ENCODE measurements at regions not wholly inside any gene's neighbourhood (a gene's known extent, or its start where the extent isn't known, plus 50 kb on each side); places are given as distances from the start of the nearest gene placed in this dataset.

DNA sequence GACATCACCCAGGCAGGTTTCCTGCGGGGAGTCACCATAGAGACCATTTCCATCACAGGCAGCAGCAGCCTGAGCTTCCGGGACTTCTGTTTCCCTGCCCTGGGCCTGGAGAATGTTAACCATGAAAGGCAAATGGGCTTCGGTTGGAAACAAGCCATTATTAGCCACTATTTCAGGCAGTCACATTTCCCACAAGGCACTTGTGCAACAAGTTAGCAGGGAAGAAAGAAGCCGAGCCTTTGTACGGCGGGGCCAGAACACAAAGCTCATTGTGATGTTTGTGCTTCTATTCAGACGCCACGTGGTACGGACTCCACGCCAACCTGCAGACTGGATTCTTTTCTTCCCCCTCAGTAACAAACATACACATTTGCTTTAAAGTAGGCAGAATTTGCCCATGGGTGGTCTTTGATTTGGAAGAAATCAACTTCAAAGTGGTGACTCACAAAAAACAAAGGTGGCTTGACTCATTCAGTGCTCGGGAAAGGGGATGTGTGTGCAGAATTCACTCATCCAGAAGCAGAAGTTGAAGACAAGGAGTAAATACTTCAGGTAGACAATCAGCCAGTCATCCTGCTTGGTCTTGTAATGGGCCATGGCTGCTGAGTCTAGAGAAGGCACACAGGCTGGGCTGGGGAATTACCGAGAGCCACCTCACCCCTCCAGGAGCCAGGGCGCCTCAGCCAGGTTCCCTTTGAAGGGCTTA, 154.2 kb upstream of the PRMT8 start:
- DNase-seq, result no peak

DNA sequence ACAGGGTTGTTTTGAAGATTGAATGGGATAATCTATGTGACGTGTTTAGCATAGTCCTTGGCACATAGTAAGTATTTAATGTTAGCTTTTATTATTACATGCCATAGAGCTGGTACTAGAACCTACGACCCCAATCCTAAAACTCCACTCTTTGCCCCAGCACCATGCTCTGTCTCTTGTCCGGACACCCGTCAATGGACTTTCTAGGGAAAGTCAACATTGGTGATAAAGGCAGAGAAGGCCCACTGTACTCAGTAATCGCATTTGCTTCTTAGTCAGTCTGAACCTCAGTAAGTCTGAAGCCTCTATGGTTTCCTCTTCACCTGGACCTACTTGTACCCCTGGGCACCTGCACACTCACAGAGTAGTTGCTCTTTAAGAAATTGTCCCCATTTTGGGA, 153.1 kb upstream of the PRMT8 start:
- no peak for DNase-seq

DNA sequence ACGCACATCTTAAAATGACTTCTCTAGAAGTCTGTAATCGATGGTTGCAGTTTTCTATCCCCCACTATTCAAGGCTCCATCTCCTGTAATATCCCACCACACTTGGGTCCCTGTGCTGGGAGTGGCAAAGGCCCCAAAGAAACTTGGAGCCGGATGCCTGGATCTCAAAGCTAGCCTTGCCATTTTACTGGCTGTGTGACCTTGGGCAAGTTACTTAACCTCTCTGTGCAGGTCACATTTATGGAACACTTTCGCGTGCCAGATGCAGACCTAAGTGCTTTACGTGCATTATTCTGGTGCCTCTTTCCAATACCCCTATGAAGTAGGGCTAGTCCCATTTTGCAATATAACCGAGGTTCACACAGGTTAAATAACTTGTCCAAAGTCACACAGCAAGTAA, 151.8 kb upstream of the PRMT8 start:
- no peak for DNase-seq

DNA sequence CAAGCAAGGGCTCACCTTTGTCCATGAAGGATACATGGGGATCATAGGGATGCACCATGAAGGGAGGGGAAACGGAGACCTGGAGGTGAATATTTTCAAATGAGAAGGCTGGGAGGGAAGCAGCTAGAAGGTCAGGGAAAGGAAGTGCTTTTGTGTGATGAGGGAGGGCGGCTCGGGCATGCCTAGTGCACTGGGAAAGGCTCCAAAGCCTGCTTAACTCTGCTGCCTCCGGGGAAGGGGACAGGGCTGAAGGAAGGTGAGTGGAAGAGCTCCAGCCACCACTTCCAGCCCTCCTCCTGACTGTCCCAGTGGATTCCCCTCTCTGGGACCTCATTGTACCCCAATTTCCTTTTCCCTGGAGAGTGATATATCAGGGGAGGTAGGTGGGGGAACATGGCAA, 149.4 kb upstream of the PRMT8 start:
- DNase-seq, result no peak

DNA sequence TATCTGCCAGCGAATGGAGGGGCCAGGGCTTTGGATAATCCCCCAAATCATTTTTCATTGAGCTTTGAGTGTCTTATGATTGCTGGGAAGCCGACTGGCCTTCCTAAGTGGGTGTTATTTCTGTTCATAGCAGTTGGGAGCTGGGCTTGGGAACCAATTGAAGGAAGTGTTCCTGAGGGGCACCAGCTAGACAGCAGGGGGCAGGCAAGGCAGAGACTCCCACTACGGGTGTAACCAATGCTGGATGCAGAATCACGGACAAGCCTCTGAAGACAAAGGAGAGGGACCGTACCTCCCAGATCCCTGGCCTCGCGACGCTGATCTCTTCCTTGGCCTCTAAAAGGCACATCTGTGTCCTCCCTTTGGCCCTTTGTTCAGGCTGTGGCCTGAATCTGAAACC, 149.0 kb upstream of the PRMT8 start:
- peak; percentile 32 for DNase-seq

DNA sequence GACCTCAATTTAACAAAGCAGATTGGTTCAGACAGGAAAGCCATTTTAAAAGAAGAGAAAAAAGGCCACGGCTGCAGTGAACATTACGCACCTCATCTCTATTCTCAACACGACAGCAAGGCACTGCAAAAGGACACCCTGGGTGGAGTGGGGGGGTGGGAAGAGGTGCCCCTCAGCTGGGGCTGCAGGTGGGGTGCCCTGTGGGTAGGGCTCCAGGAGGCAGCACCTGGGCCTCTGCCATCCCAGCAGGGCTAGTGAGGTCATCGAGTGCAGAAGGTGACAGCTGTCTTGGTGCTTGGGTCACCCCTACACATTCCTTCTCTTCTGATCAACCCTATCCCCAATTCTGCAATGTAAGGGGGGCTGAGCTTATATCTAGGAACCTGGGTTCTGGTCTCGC, 142.9 kb upstream of the PRMT8 start:
- DNase-seq, result no peak

DNA sequence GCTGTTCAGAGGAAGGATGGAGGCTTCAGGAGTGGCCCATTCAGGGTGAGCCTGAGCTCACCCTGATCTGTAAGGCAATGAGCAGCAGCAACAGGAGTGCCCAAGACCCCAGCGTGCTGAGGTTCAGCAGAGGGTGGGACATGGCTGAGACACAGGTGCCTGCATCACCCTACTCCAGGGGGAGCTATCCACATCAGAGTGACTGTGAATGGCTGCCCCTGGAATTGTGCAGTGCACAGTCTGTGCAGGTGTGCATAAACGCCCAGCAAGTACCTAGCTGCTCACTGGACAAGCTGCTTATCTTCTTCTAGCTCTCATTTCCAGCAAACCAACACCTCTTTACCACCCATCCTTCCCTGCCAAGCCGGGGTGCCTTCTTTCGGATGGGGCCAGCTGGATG, 140.6 kb upstream of the PRMT8 start:
- no peak for DNase-seq

DNA sequence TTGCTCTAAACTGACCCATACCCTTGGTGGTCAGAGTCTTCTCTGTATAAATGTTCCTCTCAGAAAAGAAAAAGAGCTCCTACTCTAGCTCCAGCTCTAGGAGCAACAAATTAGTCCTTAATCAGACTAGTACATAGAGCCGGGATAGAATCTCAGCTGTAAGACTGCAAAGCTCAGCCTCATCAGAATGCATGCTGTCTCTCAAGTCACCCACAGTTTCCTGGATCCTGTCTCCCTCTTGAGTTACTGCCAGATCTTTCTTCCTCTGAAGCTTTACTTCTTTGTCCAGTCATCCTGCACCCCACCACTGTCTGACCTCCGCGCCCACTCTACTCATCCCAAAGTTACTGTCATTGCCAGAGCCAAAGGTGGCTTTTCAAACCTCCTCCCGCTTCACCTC, 139.3 kb upstream of the PRMT8 start:
- DNase-seq, result no peak

DNA sequence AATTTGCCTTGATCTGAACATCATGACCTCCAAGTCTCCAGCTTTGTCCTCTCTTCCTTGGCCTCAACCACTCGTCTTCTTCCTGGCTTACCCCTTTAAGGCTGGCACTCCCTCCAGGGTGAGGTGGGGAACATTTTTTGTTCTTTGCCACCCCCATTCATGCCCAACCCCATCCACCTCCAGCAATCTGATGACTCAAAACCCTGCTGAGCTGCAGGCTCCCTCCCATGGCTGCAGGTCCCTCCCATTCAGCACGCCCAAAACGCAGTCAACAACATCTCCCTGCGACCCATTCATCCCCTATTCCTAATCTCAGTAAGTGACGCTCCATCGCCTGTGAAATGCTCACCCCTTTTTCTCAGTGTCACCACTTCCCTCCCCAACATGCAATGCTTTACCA, 138.8 kb upstream of the PRMT8 start:
- DNase-seq, result no peak

DNA sequence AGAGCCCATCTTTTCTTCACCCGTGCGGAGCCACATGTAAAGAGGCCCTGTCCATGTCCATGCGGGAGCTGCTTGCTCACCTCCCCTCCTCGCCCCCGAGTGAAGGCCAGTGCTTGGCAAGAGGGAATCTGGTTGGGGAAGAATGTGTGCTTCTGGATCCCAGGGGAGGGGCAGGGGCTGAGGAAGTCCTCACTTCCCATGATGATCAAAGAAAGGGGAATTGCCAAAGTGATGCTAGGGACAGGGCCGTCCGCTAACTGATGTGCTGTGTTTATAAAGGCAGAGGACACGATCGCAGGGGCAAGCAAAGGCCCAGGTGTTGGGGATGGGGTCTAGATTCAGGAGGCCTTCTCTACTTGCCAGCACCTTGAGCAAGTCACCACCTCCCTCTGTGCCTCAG, 137.4 kb upstream of the PRMT8 start:
- no peak for DNase-seq

DNA sequence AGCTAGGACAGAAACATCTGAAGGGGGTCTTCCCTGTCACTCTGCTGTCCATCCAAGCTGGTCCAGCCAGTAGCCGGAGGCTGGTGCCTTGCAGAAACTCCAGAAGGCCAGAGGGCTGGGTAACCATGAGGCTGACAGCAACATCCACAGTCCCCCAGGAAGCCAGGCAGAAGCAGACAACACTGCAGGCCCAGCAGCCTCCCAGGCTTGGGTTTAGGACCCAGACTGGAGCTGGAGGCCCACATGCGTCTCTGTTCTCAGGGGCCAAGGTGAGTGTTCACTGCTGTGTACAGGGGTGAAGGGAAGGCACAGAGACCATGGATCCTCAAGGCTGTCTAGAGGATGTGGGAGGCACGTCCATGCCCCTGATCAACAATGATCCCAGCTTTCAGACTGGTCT, 136.4 kb upstream of the PRMT8 start:
- no peak for DNase-seq

DNA sequence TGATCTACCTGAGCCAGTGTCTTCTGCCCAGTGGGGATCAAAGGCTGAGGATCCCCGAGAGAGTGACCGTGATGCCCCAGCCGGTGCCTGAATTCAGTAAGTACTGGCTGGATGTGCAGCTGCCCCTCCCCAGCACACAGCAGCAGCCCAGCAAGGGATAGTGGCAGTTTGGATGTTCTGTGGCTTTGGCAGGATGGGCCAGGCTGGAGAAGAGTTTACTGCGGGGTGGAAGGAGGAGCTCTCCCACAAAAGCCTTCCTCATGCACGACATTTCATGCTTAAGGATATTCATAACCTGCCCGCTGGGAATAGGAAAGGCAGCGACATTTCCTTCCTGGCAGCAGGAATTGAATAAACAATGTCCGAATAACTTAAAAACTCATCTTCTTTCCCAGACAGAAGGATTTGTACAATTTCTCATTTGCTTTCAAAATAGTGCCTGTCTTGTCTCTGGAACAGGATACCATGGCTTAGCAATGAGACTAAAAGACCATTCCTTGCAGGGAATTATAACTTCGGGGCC, 135.6 kb upstream of the PRMT8 start:
- DNase-seq, result no peak

DNA sequence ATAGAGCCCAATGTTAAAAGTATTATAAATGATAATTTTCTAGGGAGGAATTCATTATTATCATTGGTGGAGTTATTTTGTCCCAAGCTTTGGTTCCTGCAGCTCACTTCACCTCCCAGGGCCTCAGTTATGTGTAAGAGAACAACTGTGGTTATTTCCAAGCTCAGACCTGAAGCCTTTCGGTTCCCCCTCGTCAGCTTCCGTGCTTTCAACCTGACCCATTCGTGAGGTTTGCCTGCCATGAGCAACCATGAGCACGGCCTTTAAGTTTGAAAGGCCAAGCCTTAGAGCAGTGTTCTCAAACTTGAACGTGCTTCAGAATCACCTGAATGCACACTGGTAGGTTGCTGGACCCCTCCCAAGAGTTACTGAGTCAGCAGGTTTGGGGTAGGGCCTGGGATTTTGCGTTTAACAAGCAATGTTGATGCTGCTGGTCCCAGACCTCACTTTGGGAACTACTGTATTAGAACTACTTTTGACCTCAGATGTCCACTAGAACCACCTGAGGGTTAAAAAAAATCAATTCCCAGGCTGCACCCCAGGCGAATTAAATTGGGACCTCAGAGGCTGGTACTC, 133.0 kb upstream of the PRMT8 start:
- no peak for DNase-seq

DNA sequence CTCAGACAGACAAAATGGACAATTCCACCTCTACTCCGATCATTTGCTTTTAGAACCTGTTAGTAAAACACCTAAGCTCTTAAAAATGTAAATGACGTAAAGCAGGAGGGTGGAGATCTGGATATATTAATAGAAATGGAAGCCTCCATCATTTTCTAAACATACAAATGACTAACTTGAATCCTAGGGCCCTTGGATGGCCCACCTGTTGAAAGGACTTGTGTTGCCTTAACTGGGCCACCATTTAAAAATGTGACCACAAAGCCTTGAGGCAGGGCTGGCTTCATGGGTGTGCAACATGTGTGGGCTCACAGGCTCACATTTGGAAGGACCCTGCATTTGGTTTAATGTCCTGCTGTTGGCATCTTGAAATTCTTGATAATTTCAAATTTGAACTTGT, 131.5 kb upstream of the PRMT8 start:
- no peak for DNase-seq

DNA sequence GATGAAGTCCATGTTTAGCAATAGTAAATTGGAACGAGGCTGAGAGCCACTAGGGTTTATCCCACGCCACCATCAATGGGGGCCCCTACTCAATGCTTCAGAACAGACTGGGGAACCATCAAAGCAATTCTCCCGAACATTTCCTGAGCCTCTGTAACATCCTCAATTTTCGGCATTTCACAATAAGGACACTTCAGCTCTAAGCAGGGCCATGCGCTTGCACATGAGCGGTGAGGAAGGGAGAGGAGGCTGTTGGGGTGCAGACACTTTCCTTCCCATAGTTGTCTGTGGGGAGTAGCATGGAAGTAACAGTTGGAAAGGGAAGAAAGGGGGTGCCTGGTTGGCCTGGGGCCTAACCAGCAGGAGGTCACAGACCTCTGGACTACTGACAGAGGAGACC, 129.9 kb upstream of the PRMT8 start:
- no peak for DNase-seq

DNA sequence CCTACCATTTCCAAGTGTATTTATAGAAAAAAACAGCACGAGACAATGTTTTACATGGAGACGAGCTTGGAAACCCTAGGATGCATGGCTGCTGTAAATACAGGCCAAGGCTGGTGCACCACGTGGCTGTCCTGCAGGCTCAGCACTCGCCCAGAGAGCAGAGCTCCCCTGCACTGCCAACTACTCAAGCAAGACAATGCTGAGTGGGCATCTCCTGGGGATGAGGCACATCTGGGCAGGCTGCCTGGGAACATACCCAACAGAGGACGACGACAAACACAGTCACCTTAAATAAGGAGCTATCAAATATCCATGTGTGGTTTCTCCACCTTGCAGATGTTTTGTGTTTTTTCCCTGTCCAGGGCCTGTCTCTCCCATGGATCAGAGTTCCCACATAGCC, 128.3 kb upstream of the PRMT8 start:
- DNase-seq, result peak; percentile 71

DNA sequence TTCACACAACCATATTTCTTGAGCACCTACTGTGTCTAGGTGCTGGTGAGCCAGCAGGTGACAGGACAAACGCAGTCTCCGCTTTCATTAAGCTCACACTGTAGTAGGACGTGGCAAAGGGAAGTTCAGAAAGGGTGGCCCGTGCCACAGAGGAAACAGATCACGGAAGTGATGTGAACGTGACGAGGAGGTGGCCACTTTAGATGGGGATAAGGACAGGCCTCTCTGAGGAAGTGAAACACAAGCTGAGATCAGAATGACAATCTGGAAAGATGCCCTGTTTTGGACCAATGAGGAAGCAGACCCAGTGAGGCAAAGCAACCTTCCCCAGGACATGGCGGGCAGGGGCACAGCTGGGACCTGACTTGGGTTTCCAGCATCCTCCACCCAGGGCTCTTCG, 127.4 kb upstream of the PRMT8 start:
- DNase-seq, result no peak

DNA sequence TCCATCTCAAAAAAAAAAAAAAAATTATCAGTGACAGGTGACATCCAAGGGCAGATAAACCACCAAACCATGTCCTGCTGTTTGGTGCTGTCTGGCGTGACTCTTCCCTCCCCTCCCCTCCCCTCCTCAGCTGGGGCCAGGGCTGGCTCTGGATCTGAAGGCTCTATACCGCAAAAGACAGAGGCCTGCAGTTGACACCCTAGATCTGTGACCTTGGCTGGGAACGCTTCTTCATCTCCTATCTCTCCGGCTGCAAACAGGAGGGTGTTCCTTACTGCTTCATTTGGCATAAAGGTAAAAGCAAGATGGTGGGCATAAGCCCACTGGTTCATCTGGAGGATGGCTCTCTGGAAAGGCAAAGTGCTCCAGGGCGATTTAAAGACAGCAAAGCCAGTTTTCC, 126.8 kb upstream of the PRMT8 start:
- DNase-seq, result peak; percentile 24

DNA sequence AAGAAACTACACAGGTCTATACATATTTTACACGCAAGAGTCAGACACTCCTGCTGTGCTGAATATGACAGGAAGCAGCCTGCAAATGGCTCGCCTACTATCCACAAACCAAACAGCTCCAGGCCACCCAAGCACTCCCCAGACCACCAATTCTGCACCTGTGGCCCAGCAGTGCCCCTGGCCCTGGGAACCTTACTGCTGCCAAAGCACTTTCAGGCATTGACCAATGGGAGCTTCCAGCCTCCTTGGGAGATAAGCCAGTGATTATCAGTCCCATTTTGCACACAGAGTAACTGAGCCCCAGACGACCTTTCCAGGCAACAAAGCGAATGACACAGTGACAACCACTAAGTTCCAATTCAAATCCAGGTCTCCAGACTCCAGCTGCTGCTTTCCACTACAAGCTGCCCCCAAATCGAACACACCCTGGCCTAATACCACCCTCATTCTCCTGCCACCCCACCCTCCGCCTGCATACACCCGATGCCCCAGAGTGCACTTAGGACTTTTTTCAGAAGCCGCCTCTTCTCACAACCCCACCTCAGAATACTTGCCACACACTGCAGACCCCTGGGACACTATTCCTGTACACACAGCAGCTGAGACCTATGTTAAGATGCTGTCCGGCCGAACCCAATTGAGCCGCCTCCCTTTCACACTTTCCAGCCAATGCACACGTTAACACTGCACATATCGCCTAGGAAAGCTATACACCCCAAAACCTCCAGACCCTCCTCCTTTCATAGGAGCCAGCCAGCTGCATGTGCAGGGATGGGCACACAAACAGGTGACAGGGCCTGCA, 126.1 kb upstream of the PRMT8 start:
- no peak for DNase-seq

DNA sequence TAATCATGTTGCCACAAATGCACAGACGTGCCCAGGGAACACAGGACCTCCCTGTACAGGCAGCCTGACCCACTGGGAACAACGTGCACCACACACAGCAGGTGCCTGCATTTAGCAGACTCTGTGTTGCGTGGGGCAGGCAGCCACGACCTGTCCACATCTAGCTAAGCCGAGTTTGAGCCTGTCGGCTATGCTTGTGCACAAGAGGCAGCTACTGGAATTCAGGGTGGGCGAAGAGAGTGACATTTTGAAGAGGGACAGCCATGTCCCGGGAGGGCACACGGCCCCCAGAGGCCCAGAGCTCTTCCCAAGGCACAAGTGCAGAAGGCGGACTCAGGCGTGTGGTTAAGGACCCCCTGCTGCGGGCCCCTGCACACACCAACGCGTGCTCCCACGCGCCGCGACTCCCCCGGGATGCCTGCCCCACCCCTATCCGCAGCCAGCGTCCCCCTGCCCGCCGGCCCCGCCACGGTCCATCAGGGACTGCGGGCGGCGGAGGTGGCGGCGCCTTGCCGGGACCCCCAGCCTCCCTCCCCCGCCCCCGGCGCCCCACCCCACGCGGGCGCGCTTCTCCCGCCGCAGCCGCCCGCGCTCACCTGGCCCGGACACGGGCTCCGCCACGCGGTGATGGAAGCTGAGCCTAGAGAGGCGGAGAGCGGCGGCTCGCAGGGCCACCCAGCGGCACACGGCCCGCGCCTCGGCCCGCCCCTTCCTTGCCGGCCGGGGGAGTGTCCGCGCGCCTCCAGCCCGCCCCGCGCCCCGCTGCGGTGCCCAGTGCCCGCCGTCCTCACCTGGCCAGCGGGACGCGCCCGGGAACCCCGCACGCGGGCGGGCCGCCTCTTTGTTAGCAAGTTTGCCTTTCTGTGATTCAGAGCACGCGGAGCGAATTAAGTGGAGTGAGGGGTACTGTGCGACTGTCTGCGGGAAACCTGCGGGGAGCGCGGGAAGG, 125.3 kb upstream of the PRMT8 start:
- DNase-seq, result peak; percentile 77

DNA sequence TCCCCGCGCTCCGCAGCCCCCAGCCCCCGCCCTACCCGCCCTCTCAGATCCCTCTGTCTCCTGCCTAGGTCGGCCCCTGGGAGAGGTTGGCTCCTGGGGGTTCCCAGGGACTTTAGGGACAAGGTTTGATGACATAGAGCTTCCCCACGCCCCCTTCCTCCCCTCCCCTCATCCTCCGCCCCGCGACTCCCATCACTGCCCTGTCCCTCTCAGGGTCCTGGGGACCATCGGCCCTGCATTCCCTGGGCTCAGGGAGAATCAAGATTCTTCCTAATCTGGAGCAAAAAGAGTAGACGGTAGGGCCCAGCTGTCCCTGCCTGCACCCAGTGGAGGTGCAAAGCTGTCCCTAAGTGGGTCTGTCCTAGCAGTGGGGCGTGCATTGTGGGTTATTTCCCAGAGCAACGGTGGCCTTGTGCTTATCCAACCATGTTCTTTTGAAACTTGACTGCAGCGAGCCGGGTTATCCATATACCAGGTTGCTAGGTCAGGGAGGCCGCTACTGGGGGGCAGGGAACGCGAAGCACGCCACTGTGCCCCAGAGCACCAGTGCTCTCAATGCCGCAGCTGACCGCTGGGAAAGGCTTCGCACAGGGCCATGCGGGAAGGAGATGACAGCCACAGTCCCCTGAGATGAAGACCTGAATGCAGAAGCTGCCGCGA, 124.4 kb upstream of the PRMT8 start:
- DNase-seq, result no peak

DNA sequence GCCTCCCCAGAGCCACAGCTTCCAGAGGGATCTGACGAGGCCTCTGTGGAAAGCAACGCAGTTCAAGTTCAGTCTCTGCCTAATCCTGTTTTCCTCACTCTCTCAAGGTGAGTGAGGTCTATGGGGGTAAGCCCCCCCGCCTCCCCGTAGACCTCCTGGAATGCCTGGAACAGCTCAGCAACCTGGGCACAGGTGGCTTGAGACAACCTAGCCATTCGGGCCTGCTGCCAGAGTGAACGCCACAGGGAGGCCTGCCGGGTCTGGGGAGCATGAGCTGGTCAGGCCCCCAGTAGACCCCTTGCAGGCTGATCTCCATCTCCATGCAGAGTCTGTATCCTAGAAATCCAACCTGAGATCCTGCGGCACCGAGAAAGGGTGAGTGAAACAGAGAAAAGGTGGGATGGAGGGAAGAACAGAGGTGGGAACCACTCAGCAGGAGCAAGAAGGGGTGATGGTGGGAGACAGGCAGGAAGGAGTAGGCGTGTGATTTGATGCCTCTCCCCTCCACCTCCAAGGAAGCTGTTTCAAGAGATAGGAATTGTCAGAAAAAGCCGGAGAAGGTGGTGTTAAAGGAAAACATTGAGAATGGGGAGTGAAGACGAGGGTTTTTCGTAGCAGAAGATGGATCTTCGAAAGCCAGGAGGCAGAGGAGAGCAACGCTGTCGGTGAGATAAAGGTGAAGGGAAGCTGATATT, 123.1 kb upstream of the PRMT8 start:
- DNase-seq, result no peak

All from NCI-H2171 treated with DMSO at 0.1 percent for 48 hours (cell line).